Erythroblast (primary cell): ENCODE measurements at regions not wholly inside any gene's neighbourhood (a gene's known extent, or its start where the extent isn't known, plus 50 kb on each side); places are given as distances from the start of the nearest gene placed in this dataset.

ENCODE experiments used
- DNase-seq, 2 experiments: peaks; one replicate each; lab custom pipeline; 2025; lab: John Stamatoyannopoulos, UW
- GATA1 ChIP-seq: IDR thresholded peaks from 2 replicates; pipeline ENCODE4 v1.6.1; 2011; ENCODE audit warnings: low read depth, mild to moderate bottlenecking, control low read depth, low read length, moderate library complexity
- POLR2A ChIP-seq: IDR thresholded peaks from 2 replicates; pipeline ENCODE4 v1.6.1; 2011; ENCODE audit warnings: mild to moderate bottlenecking, low read length

GRCh38 chr2:128526455-128526976 lies 207.8 kb upstream of the HS6ST1 start:
- no peak for DNase-seq
- TF ChIP-seq POLR2A = no peak
- TF ChIP-seq GATA1 = no peak

GRCh38 chr2:128528133-128528532 lies 209.5 kb upstream of the HS6ST1 start:
- TF ChIP-seq GATA1 (no peak), POLR2A (no peak)
- no peak for DNase-seq

- TF ChIP-seq POLR2A (no peak), GATA1 (no peak)
- DNase-seq = no peak
Measured at GRCh38 chr2:128530025-128530573, 211.4 kb upstream of the HS6ST1 start.

- TF ChIP-seq GATA1 = no peak
- TF ChIP-seq POLR2A = no peak
- peak; percentile 6 to 13 for DNase-seq
Measured at GRCh38 chr2:128531856-128532255, 213.2 kb upstream of the HS6ST1 start.

- no peak for DNase-seq
- TF ChIP-seq GATA1 = no peak
Measured at GRCh38 chr2:128533101-128533500, 214.4 kb upstream of the HS6ST1 start.

- TF ChIP-seq POLR2A (no peak), GATA1 (no peak)
- DNase-seq = no peak
Measured at GRCh38 chr2:128534688-128535392, 216.2 kb upstream of the HS6ST1 start.

- no peak for TF ChIP-seq GATA1
- no peak for TF ChIP-seq POLR2A
- no peak for DNase-seq
Measured at GRCh38 chr2:128535953-128536352, 217.3 kb upstream of the HS6ST1 start.

- DNase-seq = peak; percentile 53 to 80
- peak; percentile 35 for TF ChIP-seq POLR2A
- no peak for TF ChIP-seq GATA1
Measured at GRCh38 chr2:128536925-128537620, 218.4 kb upstream of the HS6ST1 start.

GRCh38 chr2:128537646-128538045 lies 219.0 kb upstream of the HS6ST1 start:
- no peak for DNase-seq
- TF ChIP-seq GATA1 (no peak), POLR2A (no peak)

- TF ChIP-seq GATA1 (no peak), POLR2A (no peak)
- peak; percentile 13 to 45 for DNase-seq
Measured at GRCh38 chr2:128538396-128538795, 219.7 kb upstream of the HS6ST1 start.

- TF ChIP-seq GATA1 (no peak), POLR2A (no peak)
- no peak for DNase-seq
Measured at GRCh38 chr2:128540670-128541069, 222.0 kb upstream of the HS6ST1 start.

- no peak for TF ChIP-seq GATA1
- no peak for TF ChIP-seq POLR2A
- no peak for DNase-seq
Measured at GRCh38 chr2:128541448-128541847, 222.8 kb upstream of the HS6ST1 start.

- TF ChIP-seq POLR2A (no peak), GATA1 (no peak)
- DNase-seq = no peak
Measured at GRCh38 chr2:128543036-128543435, 224.4 kb upstream of the HS6ST1 start.

- DNase-seq = no peak
- TF ChIP-seq GATA1 (no peak), POLR2A (no peak)
Measured at GRCh38 chr2:128543646-128544045, 225.0 kb upstream of the HS6ST1 start.
